Loucy (cell line): ENCODE measurements at regions not wholly inside any gene's neighbourhood (a gene's known extent, or its start where the extent isn't known, plus 50 kb on each side); places are given as distances from the start of the nearest gene placed in this dataset.
A peak's percentile ranks its signal among the peaks of the same experiment; 100 is the strongest.

Experiments
- H2AFZ ChIP-seq: fragments of 200-600 bp; sonication (generic); 2 replicates; pipeline ENCODE4 v1.6.0; 2016; ENCODE audit warnings: antibody characterized with exemption, mild to moderate bottlenecking, low read length, moderate library complexity
- H3F3A ChIP-seq: fragments of 200-600 bp; 2 replicates; pipeline ENCODE4 v1.6.0; 2016; ENCODE audit warnings: antibody characterized with exemption, low read depth, mild to moderate bottlenecking
- H3K27me3 ChIP-seq: fragments of 200-600 bp; sonication (generic); 2 replicates; pipeline ENCODE4 v1.6.1; 2014; ENCODE audit warnings: low read length, mild to moderate bottlenecking; ENCODE audit not compliant: insufficient read depth, poor library complexity, severe bottlenecking
- H3K36me3 ChIP-seq: fragments of 200-600 bp; sonication (generic); 2 replicates; pipeline ENCODE4 v1.6.1; 2016; ENCODE audit warnings: low read length; ENCODE audit not compliant: insufficient read depth
- H3K4me1 ChIP-seq: fragments of 200-600 bp; sonication (generic); 2 replicates; pipeline ENCODE4 v1.5.1; 2014; ENCODE audit warnings: low read length, mild to moderate bottlenecking; ENCODE audit not compliant: insufficient read depth, poor library complexity, severe bottlenecking
- H3K4me2 ChIP-seq: fragments of 200-600 bp; sonication (generic); 2 replicates; pipeline ENCODE4 v1.6.0; 2014; ENCODE audit warnings: antibody characterized with exemption, low read length, low read depth, mild to moderate bottlenecking; ENCODE audit not compliant: poor library complexity, severe bottlenecking
- H3K4me3 ChIP-seq: fragments of 200-600 bp; sonication (generic); 2 replicates; pipeline ENCODE4 v1.5.1; 2014; ENCODE audit warnings: low read length, mild to moderate bottlenecking, mixed read lengths; ENCODE audit not compliant: poor library complexity, severe bottlenecking
- H3K79me2 ChIP-seq: fragments of 200-600 bp; sonication (generic); 2 replicates; pipeline ENCODE4 v1.6.1; 2014; ENCODE audit warnings: low read length; ENCODE audit not compliant: insufficient read depth
- H3K9ac ChIP-seq: fragments of 200-600 bp; sonication (generic); 2 replicates; pipeline ENCODE4 v1.6.0; 2014; ENCODE audit warnings: mild to moderate bottlenecking, low read depth, low read length, moderate library complexity; ENCODE audit not compliant: poor library complexity, severe bottlenecking
- H3K9me2 ChIP-seq: fragments of 200-600 bp; sonication (generic); replicated peaks from 2 replicates; pipeline ENCODE4 v1.6.1; 2016; ENCODE audit warnings: low read depth, low read length, mixed read lengths
- H3K9me3 ChIP-seq: fragments of 200-600 bp; sonication (generic); 2 replicates; pipeline ENCODE4 v1.6.1; 2014; ENCODE audit warnings: mild to moderate bottlenecking, antibody characterized with exemption, low read length, low read depth; ENCODE audit not compliant: insufficient read depth
- H4K20me1 ChIP-seq: fragments of 200-600 bp; sonication (generic); 2 replicates; pipeline ENCODE4 v1.6.0; 2014; ENCODE audit warnings: antibody characterized with exemption, low read length, mild to moderate bottlenecking; ENCODE audit not compliant: insufficient read depth, poor library complexity, severe bottlenecking
- EZH2phosphoT487 ChIP-seq: fragments of 200-600 bp; IDR thresholded peaks from 2 replicates; pipeline ENCODE4 v1.6.1; 2018; ENCODE audit warnings: antibody characterized with exemption, mild to moderate bottlenecking, moderate library complexity, borderline replicate concordance
- TF ChIP-seq, protein P1 (sequence below): fragments of 200-600 bp; sonication (generic); conservative IDR thresholded peaks from 2 replicates; pipeline ENCODE4 v1.5.1; 2014; ENCODE audit warnings: mild to moderate bottlenecking, antibody characterized with exemption, low read length

GRCh38 chr13:76223565-76223964 lies 587.4 kb downstream of the LMO7 start:
- Histone ChIP-seq H3K79me2 (no peaks in the 10 kb centered on the region), H3K4me3 (no peak overlapping the region), H3K4me1 (peaks cover 34% of the 10 kb centered on the region), H3K9ac (no peak overlapping the region), H3K9me3 (no peaks in the 10 kb centered on the region), H2AFZ (no peak overlapping the region), H3K36me3 (no peaks in the 10 kb centered on the region), H3K9me2 (no peaks in the 10 kb centered on the region), H4K20me1 (no peaks in the 10 kb centered on the region), H3K27me3 (no peaks in the 10 kb centered on the region), H3K4me2 (no peak overlapping the region), H3F3A (no peaks in the 10 kb centered on the region)
- no peak for TF ChIP-seq EZH2phosphoT487
- TF ChIP-seq, protein P1, sequence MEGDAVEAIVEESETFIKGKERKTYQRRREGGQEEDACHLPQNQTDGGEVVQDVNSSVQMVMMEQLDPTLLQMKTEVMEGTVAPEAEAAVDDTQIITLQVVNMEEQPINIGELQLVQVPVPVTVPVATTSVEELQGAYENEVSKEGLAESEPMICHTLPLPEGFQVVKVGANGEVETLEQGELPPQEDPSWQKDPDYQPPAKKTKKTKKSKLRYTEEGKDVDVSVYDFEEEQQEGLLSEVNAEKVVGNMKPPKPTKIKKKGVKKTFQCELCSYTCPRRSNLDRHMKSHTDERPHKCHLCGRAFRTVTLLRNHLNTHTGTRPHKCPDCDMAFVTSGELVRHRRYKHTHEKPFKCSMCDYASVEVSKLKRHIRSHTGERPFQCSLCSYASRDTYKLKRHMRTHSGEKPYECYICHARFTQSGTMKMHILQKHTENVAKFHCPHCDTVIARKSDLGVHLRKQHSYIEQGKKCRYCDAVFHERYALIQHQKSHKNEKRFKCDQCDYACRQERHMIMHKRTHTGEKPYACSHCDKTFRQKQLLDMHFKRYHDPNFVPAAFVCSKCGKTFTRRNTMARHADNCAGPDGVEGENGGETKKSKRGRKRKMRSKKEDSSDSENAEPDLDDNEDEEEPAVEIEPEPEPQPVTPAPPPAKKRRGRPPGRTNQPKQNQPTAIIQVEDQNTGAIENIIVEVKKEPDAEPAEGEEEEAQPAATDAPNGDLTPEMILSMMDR: peak; percentile 75

GRCh38 chr13:76222511-76222910 lies 586.4 kb downstream of the LMO7 start:
- Histone ChIP-seq H3K36me3 (no peaks in the 10 kb centered on the region), H3K9ac (no peak overlapping the region), H3K4me1 (peaks cover 25% of the 10 kb centered on the region), H3K4me3 (no peak overlapping the region), H2AFZ (no peak overlapping the region), H4K20me1 (no peaks in the 10 kb centered on the region), H3K79me2 (no peaks in the 10 kb centered on the region), H3K9me2 (no peaks in the 10 kb centered on the region), H3K9me3 (no peaks in the 10 kb centered on the region), H3K4me2 (no peak overlapping the region), H3F3A (no peaks in the 10 kb centered on the region), H3K27me3 (no peaks in the 10 kb centered on the region)
- no peak for TF ChIP-seq EZH2phosphoT487
- TF ChIP-seq, protein P1: no peak

DNA sequence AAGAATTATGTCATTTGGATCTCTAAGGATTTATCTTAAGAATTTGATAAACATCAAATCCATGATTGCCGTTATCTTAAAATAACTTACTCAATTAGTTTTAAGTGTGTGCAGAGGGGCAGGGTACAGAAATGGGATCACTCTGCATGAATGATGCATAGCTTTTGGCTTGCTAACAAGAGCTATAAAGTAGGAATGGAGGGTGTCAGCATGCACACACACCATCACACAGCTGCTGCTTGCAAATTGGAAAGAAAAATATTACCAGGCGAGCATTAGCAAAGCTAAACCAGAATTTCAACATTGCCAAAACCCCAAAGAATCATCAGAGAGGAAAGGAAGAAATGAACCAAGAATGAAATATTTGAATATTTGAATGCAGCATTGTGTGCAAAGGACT lies 580.6 kb downstream of the LMO7 start:
- no peak for TF ChIP-seq EZH2phosphoT487
- TF ChIP-seq, protein P1: no peak

More for the DNA sequence above, 580.6 kb downstream of the LMO7 start:
- no peaks in the 10 kb centered on the region for H3K79me2 ChIP-seq
- no peak overlapping the region for H3K4me3 ChIP-seq
- peaks cover 14% of the 10 kb centered on the region for H3K4me1 ChIP-seq
- H3K9me2 ChIP-seq: no peaks in the 10 kb centered on the region
- H3K4me2 ChIP-seq: no peak overlapping the region
- H2AFZ ChIP-seq: no peak overlapping the region
- H3K9ac ChIP-seq: no peak overlapping the region
- H3K9me3 ChIP-seq: no peaks in the 10 kb centered on the region
- no peaks in the 10 kb centered on the region for H3F3A ChIP-seq
- H4K20me1 ChIP-seq: no peaks in the 10 kb centered on the region
- H3K27me3 ChIP-seq: no peaks in the 10 kb centered on the region
- H3K36me3 ChIP-seq: no peaks in the 10 kb centered on the region
